HUES6 (cell line): ENCODE measurements at regions not wholly inside any gene's neighbourhood (a gene's known extent, or its start where the extent isn't known, plus 50 kb on each side); places are given as distances from the start of the nearest gene placed in this dataset.
"Not testable (repeated sequence)": the region's sequence is repeated elsewhere in the genome, so short reads cannot be mapped to it uniquely, and the experiment has no call there.

Experiments
- H3K27ac ChIP-seq: 2 replicates; pipeline ENCODE4 v1.7.0; 2013; ENCODE audit warnings: low read depth, mild to moderate bottlenecking, low read length, inconsistent platforms
- H3K27me3 ChIP-seq: 2 replicates; pipeline ENCODE4 v1.6.1; 2013; ENCODE audit warnings: low read length; ENCODE audit not compliant: control insufficient read depth, insufficient read depth
- H3K36me3 ChIP-seq: 2 replicates; pipeline ENCODE4 v1.6.1; 2013; ENCODE audit warnings: low read length; ENCODE audit not compliant: control insufficient read depth, insufficient read depth
- H3K4me1 ChIP-seq: 2 replicates; pipeline ENCODE4 v1.6.1; 2013; ENCODE audit warnings: low read length; ENCODE audit not compliant: control insufficient read depth, insufficient read depth
- H3K4me3 ChIP-seq: 2 replicates; pipeline ENCODE4 v1.5.1; 2013; ENCODE audit warnings: low read depth, low read length
- H3K9ac ChIP-seq: one replicate; pipeline ENCODE4 v1.6.1; 2013; ENCODE audit warnings: mild to moderate bottlenecking, low read length
- H3K9me3 ChIP-seq: 2 replicates; pipeline ENCODE4 v1.6.1; 2013; ENCODE audit warnings: low read depth, low read length; ENCODE audit not compliant: control insufficient read depth, insufficient read depth

DNA sequence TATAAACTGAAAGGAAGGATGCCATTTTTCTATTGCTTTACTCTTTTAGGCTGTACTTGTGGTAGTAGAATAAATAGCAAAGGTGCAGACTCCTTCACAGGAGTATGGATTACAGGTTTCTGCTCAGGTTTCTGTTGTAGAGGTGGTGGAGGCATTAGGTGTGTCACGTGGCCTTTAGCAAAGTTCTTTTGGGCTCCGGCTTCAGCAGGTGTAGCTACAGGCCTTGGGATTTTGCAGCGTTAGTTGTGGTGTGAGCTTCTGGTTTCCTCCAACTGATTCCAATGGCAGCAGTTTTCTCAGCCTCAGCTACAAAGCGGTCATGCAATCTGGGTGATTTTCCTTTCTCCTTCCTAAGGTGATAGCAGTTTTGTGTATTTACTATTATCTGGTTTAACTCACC lies 255.8 kb upstream of the GK2 start:
- Histone ChIP-seq H3K36me3 (no peaks in the 10 kb centered on the region), H3K27ac (no peak overlapping the region), H3K9me3 (peaks cover 13% of the 10 kb centered on the region), H3K4me3 (no peak overlapping the region), H3K9ac (no peak overlapping the region), H3K4me1 (no peaks in the 10 kb centered on the region), H3K27me3 (no peaks in the 10 kb centered on the region)

DNA sequence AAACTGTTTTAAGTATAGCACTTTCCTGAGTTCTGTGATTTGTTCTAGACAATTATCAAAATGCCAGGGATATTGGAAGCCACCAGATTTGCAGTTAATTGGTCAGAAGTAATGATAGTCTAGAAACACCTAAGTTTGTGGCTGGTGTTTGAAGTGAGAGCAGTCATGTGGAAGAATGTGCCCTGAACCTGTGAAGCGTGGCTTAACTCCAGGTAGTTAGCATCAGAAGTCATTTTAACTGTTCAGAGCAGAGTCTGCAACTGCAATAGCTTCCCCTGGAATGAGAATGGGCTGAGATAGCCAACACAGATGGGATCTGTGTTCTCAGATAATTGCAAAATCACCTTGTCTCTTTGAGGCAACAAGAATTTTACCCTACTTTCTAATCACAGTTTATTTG lies 255.1 kb upstream of the GK2 start:
- no peaks in the 10 kb centered on the region for H3K4me1 ChIP-seq
- no peaks in the 10 kb centered on the region for H3K27me3 ChIP-seq
- H3K9me3 ChIP-seq = peaks cover 19% of the 10 kb centered on the region
- no peak overlapping the region for H3K27ac ChIP-seq
- no peak overlapping the region for H3K4me3 ChIP-seq
- H3K9ac ChIP-seq = no peak overlapping the region
- H3K36me3 ChIP-seq = no peaks in the 10 kb centered on the region

DNA sequence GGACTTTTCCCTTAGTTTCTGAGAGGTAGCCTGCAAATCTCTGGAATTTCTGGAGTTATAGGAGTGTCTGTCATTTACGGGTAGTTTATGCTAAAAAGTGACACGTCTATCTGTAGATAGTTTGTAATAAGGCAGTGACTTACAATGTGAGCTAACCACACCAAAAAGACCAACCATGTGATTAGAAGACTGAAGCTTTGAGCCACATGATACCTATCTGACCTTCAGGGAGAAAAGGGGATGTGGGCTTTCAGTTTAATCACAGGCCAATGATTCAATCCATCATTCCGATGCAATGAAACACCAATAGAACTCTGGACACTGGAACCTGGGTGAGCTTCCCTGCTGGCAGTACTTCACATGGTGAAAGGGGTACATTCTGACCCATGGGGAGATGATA lies 254.6 kb upstream of the GK2 start:
- Histone ChIP-seq H3K4me1 (no peaks in the 10 kb centered on the region), H3K27ac (no peak overlapping the region), H3K36me3 (no peaks in the 10 kb centered on the region), H3K4me3 (no peak overlapping the region), H3K9me3 (peaks cover 24% of the 10 kb centered on the region), H3K27me3 (no peaks in the 10 kb centered on the region), H3K9ac (no peak overlapping the region)

DNA sequence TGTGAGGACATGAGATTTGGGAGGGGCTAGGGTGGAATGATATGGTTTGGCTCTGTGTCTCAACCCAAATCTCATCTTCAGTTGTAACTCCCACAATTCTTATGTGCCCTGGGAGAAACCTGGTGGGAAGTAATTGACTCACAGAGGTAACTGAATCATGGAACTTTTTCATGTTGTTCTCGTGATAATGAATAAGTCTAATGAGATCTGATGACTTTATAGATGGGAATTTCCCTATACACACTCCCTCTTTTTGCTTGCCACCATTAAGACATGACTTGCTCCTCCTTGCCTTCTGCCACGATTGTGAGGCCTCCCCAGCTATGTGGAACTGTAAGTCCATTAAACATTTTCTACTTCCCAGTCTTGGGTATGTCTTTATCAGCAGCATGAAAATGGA lies 253.2 kb upstream of the GK2 start:
- no peaks in the 10 kb centered on the region for H3K4me1 ChIP-seq
- H3K27me3 ChIP-seq = no peaks in the 10 kb centered on the region
- H3K27ac ChIP-seq = no peak overlapping the region
- H3K4me3 ChIP-seq = no peak overlapping the region
- peaks cover 29% of the 10 kb centered on the region for H3K9me3 ChIP-seq
- H3K36me3 ChIP-seq = no peaks in the 10 kb centered on the region
- H3K9ac ChIP-seq = no peak overlapping the region

DNA sequence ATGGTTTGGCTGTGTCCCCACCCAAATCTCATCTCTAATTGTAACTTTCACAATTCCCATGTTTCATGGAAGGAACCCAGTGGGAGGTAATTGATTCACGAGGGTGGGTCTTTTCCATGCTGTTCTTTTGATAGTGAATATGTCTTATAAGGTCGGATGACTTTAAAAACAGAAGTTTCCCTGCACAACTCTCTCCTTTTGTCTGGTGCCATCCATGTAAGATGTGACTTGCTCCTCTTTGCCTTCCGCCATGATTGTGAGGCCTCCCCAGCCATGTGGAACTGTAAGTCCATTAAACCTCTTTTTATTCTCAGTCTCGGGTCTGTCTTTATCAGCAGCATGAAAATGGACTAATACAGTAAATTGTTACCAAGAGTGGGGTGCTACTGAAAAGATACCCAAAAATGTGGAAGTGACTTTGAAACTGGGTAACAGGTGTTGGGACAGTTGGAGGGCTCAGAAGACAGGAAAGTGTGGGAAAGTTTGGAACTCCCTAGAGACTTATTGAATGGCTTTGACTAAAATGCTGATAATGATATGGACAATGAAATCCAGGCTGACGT lies 251.4 kb upstream of the GK2 start:
- H3K36me3 ChIP-seq, H3K27me3 ChIP-seq, H3K27ac ChIP-seq: not testable (repeated sequence)

DNA sequence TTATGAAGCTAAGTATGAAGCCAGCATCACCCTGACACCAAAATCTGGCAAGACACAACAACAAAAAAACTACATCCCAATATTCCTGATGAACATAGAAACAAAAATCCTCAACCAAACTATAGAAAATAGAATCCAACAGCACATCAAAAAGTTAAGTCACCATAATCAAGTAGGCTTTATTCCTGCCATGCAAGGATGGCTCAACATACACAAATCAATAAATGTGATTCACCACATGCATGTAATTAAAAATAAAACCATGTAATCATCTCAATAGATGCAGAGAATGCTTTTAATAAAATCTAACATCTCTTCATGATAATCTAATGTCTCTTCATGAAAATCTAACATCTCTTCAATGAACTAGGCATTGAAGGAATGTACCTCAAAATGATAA lies 249.4 kb upstream of the GK2 start:
- H3K4me3 ChIP-seq = no peak overlapping the region
- H3K27ac ChIP-seq = no peak overlapping the region
- peaks cover 14% of the 10 kb centered on the region for H3K4me1 ChIP-seq

More for the DNA sequence above, 251.4 kb upstream of the GK2 start:
- not testable (repeated sequence) for H3K4me1 ChIP-seq, H3K4me3 ChIP-seq, H3K9ac ChIP-seq
- peaks cover 29% of the 10 kb centered on the region for H3K9me3 ChIP-seq

DNA sequence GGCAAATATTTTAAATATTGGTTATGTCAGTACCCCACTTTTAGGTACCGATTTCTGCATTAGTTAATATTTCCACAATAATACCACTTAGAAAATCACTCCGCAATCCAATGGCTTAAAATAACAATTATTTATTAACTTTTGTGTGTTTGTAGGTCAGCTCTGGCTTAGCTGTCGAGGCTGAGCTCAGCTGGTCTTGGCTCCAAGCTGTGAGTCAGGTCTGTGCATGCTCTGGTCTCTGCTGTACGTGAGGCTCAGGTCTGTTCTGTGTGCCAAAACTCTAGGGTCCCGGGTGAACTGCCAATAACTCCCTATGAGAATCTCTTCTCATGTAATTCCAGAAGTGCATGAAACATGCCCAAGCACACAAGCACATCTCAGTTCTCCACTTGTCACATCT lies 245.8 kb upstream of the GK2 start:
- Histone ChIP-seq H3K4me1 (peaks cover 37% of the 10 kb centered on the region), H3K4me3 (no peak overlapping the region), H3K9ac (no peak overlapping the region), H3K27ac (no peak overlapping the region), H3K9me3 (peaks cover 16% of the 10 kb centered on the region), H3K36me3 (no peaks in the 10 kb centered on the region), H3K27me3 (no peaks in the 10 kb centered on the region)

More for the DNA sequence above, 249.4 kb upstream of the GK2 start:
- peaks cover 29% of the 10 kb centered on the region for H3K9me3 ChIP-seq
- H3K36me3 ChIP-seq = no peaks in the 10 kb centered on the region
- H3K9ac ChIP-seq = no peak overlapping the region
- no peaks in the 10 kb centered on the region for H3K27me3 ChIP-seq

DNA sequence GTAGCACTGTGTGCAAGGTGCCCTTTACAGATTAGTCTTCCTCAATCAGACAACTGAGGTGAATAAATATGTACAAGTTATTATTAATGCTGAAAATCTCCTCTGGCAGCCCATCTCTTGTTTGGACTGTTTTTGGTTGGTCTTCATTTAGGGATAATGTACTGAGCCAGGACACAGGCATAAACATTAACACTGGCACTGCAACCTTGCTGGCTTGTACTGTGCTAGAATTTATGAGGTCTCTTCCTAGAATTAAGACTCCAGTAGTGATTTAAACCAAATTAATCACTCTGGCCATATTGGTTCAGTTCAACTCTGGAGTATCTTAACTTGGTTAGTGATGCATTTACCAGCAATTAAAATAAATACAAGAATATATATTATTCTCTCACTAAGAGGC lies 244.7 kb upstream of the GK2 start:
- H3K9ac ChIP-seq = no peak overlapping the region
- peaks cover 6% of the 10 kb centered on the region for H3K9me3 ChIP-seq
- no peak overlapping the region for H3K4me3 ChIP-seq
- peaks cover 47% of the 10 kb centered on the region for H3K4me1 ChIP-seq
- no peak overlapping the region for H3K27ac ChIP-seq
- no peaks in the 10 kb centered on the region for H3K36me3 ChIP-seq
- H3K27me3 ChIP-seq = no peaks in the 10 kb centered on the region

DNA sequence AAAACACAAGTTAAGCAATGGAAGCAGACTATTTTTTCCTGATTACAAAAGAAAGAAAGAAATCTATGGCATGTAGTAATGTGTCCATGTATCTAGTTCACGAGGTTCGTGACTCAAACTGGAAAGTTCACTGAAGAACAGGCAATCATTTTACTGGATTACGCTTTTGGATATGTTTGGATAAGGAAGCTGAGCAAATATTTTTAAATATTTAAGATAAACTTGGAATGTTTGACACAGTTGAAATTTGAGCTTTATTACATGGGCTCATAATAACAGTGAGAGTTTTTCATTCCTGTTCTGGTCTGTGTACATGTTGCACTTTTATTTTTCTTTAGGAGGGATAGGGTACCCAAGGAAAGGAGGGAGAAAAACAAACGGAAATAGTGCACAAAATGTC lies 244.2 kb upstream of the GK2 start:
- H3K27me3 ChIP-seq = no peaks in the 10 kb centered on the region
- H3K9me3 ChIP-seq = 0 out of 2 replicates have a peak, but pooled peaks cover 1% of the 10 kb centered on the region

DNA sequence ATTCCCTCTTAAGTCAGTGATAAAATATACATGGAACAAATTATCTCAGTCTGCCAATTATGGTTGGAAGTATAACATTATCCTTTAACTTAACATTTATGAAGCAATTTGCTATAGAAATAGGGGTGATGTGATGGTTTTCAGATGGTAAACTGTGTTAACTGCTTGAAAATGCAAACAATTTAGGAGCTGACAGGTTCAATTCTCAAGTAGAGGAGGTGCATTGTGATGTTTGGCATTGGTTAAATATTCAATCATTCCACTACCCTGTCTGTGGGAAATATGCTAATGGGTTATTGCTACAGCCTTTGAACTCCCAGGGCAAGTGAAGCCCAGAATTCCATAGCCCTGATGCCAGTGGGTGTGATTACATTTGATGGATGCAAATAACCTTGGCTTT lies 243.4 kb upstream of the GK2 start:
- no peaks in the 10 kb centered on the region for H3K36me3 ChIP-seq

More for the DNA sequence above, 244.2 kb upstream of the GK2 start:
- Histone ChIP-seq H3K27ac (peak overlapping the region; percentile 70), H3K36me3 (no peaks in the 10 kb centered on the region), H3K4me1 (peaks cover 47% of the 10 kb centered on the region), H3K4me3 (no peak overlapping the region), H3K9ac (no peak overlapping the region)

DNA sequence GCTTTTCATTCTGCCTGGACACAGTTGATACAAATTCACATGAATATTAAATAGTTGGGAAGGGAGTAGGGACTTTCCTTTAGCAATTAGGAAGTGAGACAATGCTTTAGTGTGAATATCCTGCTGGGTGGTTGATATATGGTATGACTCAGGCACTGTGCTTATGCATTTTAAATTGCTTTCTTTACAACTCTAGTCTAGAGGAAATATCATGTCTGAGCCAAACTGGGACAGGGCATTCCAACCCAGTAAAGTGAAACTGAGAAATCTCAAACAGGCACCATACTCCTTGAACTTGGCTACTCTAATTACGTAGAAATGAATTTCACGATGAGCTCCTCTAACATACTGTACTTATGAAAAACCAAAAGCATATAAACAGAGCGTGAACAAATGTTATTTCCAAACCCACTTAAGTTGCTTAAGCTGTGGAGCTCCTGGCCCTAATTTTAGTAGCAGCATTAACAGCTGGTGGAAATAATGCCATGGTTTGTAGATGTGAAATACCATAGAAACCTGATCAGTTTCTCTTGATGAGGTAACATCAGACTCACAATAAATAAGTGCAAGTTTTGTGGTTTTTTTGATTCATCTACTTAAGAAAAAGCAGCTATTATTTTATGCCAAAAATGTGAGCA lies 242.9 kb upstream of the GK2 start:
- Histone ChIP-seq H3K9ac (peak overlapping the region; percentile 59), H3K9me3 (no peaks in the 10 kb centered on the region), H3K27me3 (no peaks in the 10 kb centered on the region), H3K4me1 (peaks cover 60% of the 10 kb centered on the region), H3K36me3 (no peaks in the 10 kb centered on the region), H3K4me3 (peak overlapping the region; percentile 7; the same call in 1 of the 2 replicates), H3K27ac (peak overlapping the region; percentile 70)

More for the DNA sequence above, 243.4 kb upstream of the GK2 start:
- H3K4me3 ChIP-seq = 0 out of 2 replicates have a peak overlapping the region, but pooled peaks have one; percentile 7
- no peaks in the 10 kb centered on the region for H3K27me3 ChIP-seq
- H3K4me1 ChIP-seq = peaks cover 55% of the 10 kb centered on the region
- H3K27ac ChIP-seq = peak overlapping the region; percentile 70
- no peaks in the 10 kb centered on the region for H3K9me3 ChIP-seq
- H3K9ac ChIP-seq = peak overlapping the region; percentile 59
